IMR-90 (cell line): ENCODE measurements at regions not wholly inside any gene's neighbourhood (a gene's known extent, or its start where the extent isn't known, plus 50 kb on each side); places are given as distances from the start of the nearest gene placed in this dataset.

ENCODE experiments used
- ATAC-seq: fragments of 200-7000 bp; cut with Tn5 transposase; 2 replicates; pipeline ENCODE4 v1.9.1; 2020; ENCODE audit warnings: low read depth, mild to moderate bottlenecking, moderate library complexity
- BruUV-seq: library from RNA; stranded (reverse); fragments of 400-500 nt; replicated peaks from 2 replicates; lab custom pipeline; 2021; lab: Mats Ljungman, UMichigan
- CTCF ChIA-PET: fragments of 300-600 bp; formaldehyde crosslinking; extraction: SDS; loops from one replicate; lab custom pipeline; 2021; ENCODE audit warnings: antibody characterized with exemption; lab: Yijun Ruan, JAX
- POLR2A ChIA-PET: fragments of 300-600 bp; sonication (Branson Sonifier 250); formaldehyde crosslinking; loops from one replicate; lab custom pipeline; 2022; ENCODE audit warnings: antibody characterized with exemption; ENCODE audit not compliant: unreplicated experiment; lab: Charles Lee
- DNase-seq: peaks from one replicate; pipeline ENCODE4 v3.0.0; 2013
- H2AFZ ChIP-seq: replicated peaks from 2 replicates; pipeline ENCODE3; 2013; ENCODE audit warnings: low read length, mild to moderate bottlenecking; ENCODE audit not compliant: poor library complexity
- H2AK5ac ChIP-seq: 2 replicates; pipeline ENCODE4 v1.6.1; 2013; ENCODE audit warnings: low read depth, low read length, inconsistent platforms
- H2AK9ac ChIP-seq: replicated peaks from 2 replicates; pipeline ENCODE3; 2013; ENCODE audit warnings: mild to moderate bottlenecking, low read depth, low read length, moderate library complexity; ENCODE audit not compliant: poor library complexity
- H2BK120ac ChIP-seq: 2 replicates; pipeline ENCODE4 v1.6.1; 2013; ENCODE audit warnings: low read depth, low read length, inconsistent platforms
- H2BK15ac ChIP-seq: 3 replicates; pipeline ENCODE4 v1.6.1; 2013; ENCODE audit warnings: low read depth, low read length, inconsistent platforms
- H2BK20ac ChIP-seq: 2 replicates; pipeline ENCODE4 v1.6.1; 2013; ENCODE audit warnings: low read depth, mild to moderate bottlenecking, inconsistent platforms, low read length, moderate library complexity
- H2BK5ac ChIP-seq: 2 replicates; pipeline ENCODE4 v1.6.1; 2013; ENCODE audit warnings: mild to moderate bottlenecking, low read depth, low read length, inconsistent platforms; ENCODE audit not compliant: poor library complexity, severe bottlenecking
- H3K14ac ChIP-seq: replicated peaks from 2 replicates; pipeline ENCODE4 v1.6.1; 2013; ENCODE audit warnings: low read depth, low read length, inconsistent platforms
- H3K18ac ChIP-seq: 2 replicates; pipeline ENCODE4 v1.6.1; 2013; ENCODE audit warnings: low read depth, low read length, control low read depth
- H3K23ac ChIP-seq: 2 replicates; pipeline ENCODE4 v1.6.1; 2013; ENCODE audit warnings: low read depth, low read length, inconsistent platforms
- H3K27ac ChIP-seq: 2 replicates; pipeline ENCODE4 v1.5.1; 2013; ENCODE audit warnings: mild to moderate bottlenecking, control low read depth, low read length; ENCODE audit not compliant: insufficient read depth
- H3K27me3 ChIP-seq: 2 replicates; pipeline ENCODE4 v1.6.1; 2013; ENCODE audit warnings: low read length; ENCODE audit not compliant: control insufficient read depth, insufficient read depth
- H3K36me3 ChIP-seq: 2 replicates; pipeline ENCODE4 v1.6.1; 2013; ENCODE audit warnings: low read length, mixed read lengths; ENCODE audit not compliant: control insufficient read depth, insufficient read depth
- H3K4ac ChIP-seq: 2 replicates; pipeline ENCODE4 v1.6.1; 2013; ENCODE audit warnings: low read depth, low read length, inconsistent platforms
- H3K4me1 ChIP-seq: 2 replicates; pipeline ENCODE4 v1.6.1; 2013; ENCODE audit warnings: low read length, mixed read lengths; ENCODE audit not compliant: control insufficient read depth, insufficient read depth
- H3K4me2 ChIP-seq: 2 replicates; pipeline ENCODE4 v1.6.1; 2013; ENCODE audit warnings: low read depth, mild to moderate bottlenecking, control low read depth, low read length, moderate library complexity
- H3K4me3 ChIP-seq: 2 replicates; pipeline ENCODE4 v1.5.1; 2013; ENCODE audit warnings: low read depth, mild to moderate bottlenecking, control low read depth, low read length, moderate library complexity; ENCODE audit not compliant: insufficient read depth
- H3K56ac ChIP-seq: 2 replicates; pipeline ENCODE4 v1.6.1; 2013; ENCODE audit warnings: low read length, inconsistent platforms; ENCODE audit not compliant: insufficient read depth; ENCODE audit errors: extremely low read depth
- H3K79me1 ChIP-seq, 2 experiments: 2 replicates each; pipeline ENCODE4 v1.6.1; 2013; ENCODE audit warnings: low read length in 2 of 2, inconsistent platforms in 1 of 2, low read depth in 1 of 2
- H3K9ac ChIP-seq: 2 replicates; pipeline ENCODE4 v1.6.1; 2013; ENCODE audit warnings: low read depth, low read length, control low read depth
- H3K9me1 ChIP-seq: 2 replicates; pipeline ENCODE4 v1.6.1; 2013; ENCODE audit warnings: low read length, inconsistent platforms; ENCODE audit not compliant: insufficient read depth
- H3K9me3 ChIP-seq: 2 replicates; pipeline ENCODE4 v1.6.1; 2013; ENCODE audit warnings: low read length; ENCODE audit not compliant: control insufficient read depth, insufficient read depth
- H4K20me1 ChIP-seq: 2 replicates; pipeline ENCODE4 v1.6.1; 2013; ENCODE audit warnings: low read length, inconsistent platforms; ENCODE audit not compliant: insufficient read depth
- H4K5ac ChIP-seq: 2 replicates; pipeline ENCODE4 v1.6.1; 2013; ENCODE audit warnings: mild to moderate bottlenecking, low read depth, low read length, control low read depth
- H4K8ac ChIP-seq, 2 experiments: 2 replicates each; pipeline ENCODE4 v1.6.1; 2013; ENCODE audit warnings: low read depth in 2 of 2, low read length in 2 of 2, control low read depth in 1 of 2, inconsistent platforms in 1 of 2
- H4K91ac ChIP-seq: 2 replicates; pipeline ENCODE4 v1.6.1; 2013; ENCODE audit warnings: low read depth, low read length, inconsistent platforms; ENCODE audit not compliant: insufficient read depth
- BHLHE40 ChIP-seq: fragments of 150-350 bp; IDR thresholded peaks from 2 replicates; pipeline ENCODE4 v1.6.1; 2016; ENCODE audit warnings: mild to moderate bottlenecking, low read depth, low read length
- CHD1 ChIP-seq: IDR thresholded peaks from 2 replicates; pipeline ENCODE4 v1.6.1; 2012; ENCODE audit warnings: low read depth, low read length, improper control_type of control experiment
- FOS ChIP-seq: fragments of 150-350 bp; IDR thresholded peaks from 2 replicates; pipeline ENCODE4 v1.6.1; 2016; ENCODE audit warnings: low read depth, low read length
- MAFK ChIP-seq: IDR thresholded peaks from 2 replicates; pipeline ENCODE4 v1.6.1; 2012; ENCODE audit warnings: low read depth, low read length, improper control_type of control experiment
- NFE2L2 ChIP-seq: fragments of 150-350 bp; IDR thresholded peaks from 2 replicates; pipeline ENCODE4 v1.6.1; 2016; ENCODE audit warnings: low read depth, mild to moderate bottlenecking, low read length
- RCOR1 ChIP-seq: IDR thresholded peaks from 2 replicates; pipeline ENCODE4 v1.6.1; 2012; ENCODE audit warnings: mild to moderate bottlenecking, low read length, improper control_type of control experiment; ENCODE audit not compliant: insufficient replicate concordance
- WGBS, 2 experiments: methylation state at CpG; one replicate each; pipeline versions ENCODE4 v1.1.5 to v1.1.7; 2013; ENCODE audit warnings: missing lambda C conversion rate in 2 of 2; ENCODE audit not compliant: insufficient read length in 1 of 2; ENCODE audit errors: extremely low coverage in 2 of 2; 5-methylcytosine and 5-hydroxymethylcytosine counted together
- dilution Hi-C: fragments of 300-500 bp; cut with HindIII; formaldehyde crosslinking; loops from one replicate; pipeline ENCODE4 v1.14.3; 2018; ENCODE audit warnings: low sequenced_read_pairs; ENCODE audit not compliant: unreplicated experiment
- in situ Hi-C: fragments of 300-500 bp; cut with MboI; formaldehyde crosslinking; loops from 3 replicates; pipeline ENCODE4 v1.14.3; 2019; ENCODE audit warnings: low sequenced_read_pairs, inconsistent platforms, mixed read lengths
- intact Hi-C: fragments of 100-400 bp; cut with micrococcal nuclease; formaldehyde crosslinking; loops from 2 replicates; pipeline ENCODE4 v1.10.0; 2022

DNA sequence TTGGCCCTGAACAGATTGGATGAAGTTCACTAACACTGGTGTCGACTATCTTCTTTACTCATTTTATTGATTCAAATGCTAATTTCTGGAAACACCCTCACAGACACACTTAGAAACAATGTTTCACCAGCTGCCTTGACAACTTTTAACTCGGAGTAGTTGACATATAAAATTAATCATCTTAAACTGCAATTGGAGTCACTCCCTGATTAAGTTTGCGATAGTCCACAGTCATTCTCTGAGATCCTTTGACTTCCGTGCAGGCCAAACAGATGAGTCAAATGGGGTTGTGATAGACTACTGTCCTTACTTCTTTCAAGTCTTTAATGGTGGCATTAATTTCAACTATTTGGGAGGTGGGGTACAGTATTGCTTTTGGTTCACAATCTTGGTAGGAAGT, 114.4 kb upstream of the PCSK1 start:
- ATAC-seq, result no peak
- H3K9me1 ChIP-seq, result no peaks in the 10 kb centered on the region
- no peaks in the 10 kb centered on the region for H3K27me3 ChIP-seq
- dilution Hi-C loops (no loop called here), in situ Hi-C loops (no loop called here), intact Hi-C loops (no loop called here)
- H4K20me1 ChIP-seq, result no peaks in the 10 kb centered on the region
- H2AFZ ChIP-seq, result no peak overlapping the region
- H3K4me1 ChIP-seq, result no peaks in the 10 kb centered on the region
- H3K36me3 ChIP-seq, result no peaks in the 10 kb centered on the region
- no peak overlapping the region for H3K18ac ChIP-seq
- no peak for DNase-seq
- H4K91ac ChIP-seq, result no peak overlapping the region
- no peak overlapping the region for H2BK120ac ChIP-seq
- no peak overlapping the region for H2BK15ac ChIP-seq
- POLR2A ChIA-PET, result no interaction called here
- H4K5ac ChIP-seq, result no peak overlapping the region
- H2AK9ac ChIP-seq, result no peak overlapping the region
- H3K4ac ChIP-seq, result no peak overlapping the region
- H2BK20ac ChIP-seq, result no peak overlapping the region
- H3K14ac ChIP-seq, result no peak overlapping the region
- BruUV-seq, result no TSS peak
- no peak overlapping the region for H3K9ac ChIP-seq
- TF ChIP-seq CHD1 (no peak), FOS (no peak), NFE2L2 (no peak), BHLHE40 (no peak), MAFK (no peak), RCOR1 (no peak)
- CTCF ChIA-PET, result no interaction called here
- no peak overlapping the region for H4K8ac ChIP-seq
- no peaks in the 10 kb centered on the region for H3K9me3 ChIP-seq
- H3K56ac ChIP-seq, result no peak overlapping the region
- H3K4me3 ChIP-seq, result no peak overlapping the region
- no peak overlapping the region for H3K27ac ChIP-seq
- H3K79me1 ChIP-seq, result no peaks in the 10 kb centered on the region
- H2BK5ac ChIP-seq, result no peak overlapping the region
- no peak overlapping the region for H3K4me2 ChIP-seq
- no peak overlapping the region for H3K23ac ChIP-seq
- no peak overlapping the region for H2AK5ac ChIP-seq
- no CpG with 5 or more reads among the region's 4 CpGs for WGBS, 2 experiments
